H9 (cell line): ENCODE measurements at regions not wholly inside any gene's neighbourhood (a gene's known extent, or its start where the extent isn't known, plus 50 kb on each side); places are given as distances from the start of the nearest gene placed in this dataset.

Experiments
- DNase-seq: peaks from one replicate; pipeline ENCODE4 v3.0.0-alpha.2; 2017
- H2AFZ ChIP-seq: one replicate; pipeline ENCODE4 v1.6.1; 2013; ENCODE audit warnings: mild to moderate bottlenecking, low read length, control low read depth, moderate library complexity
- H2AK5ac ChIP-seq: 2 replicates; pipeline ENCODE4 v1.6.1; 2013; ENCODE audit warnings: low read length, control low read depth, mixed read lengths; ENCODE audit not compliant: insufficient read length
- H2BK120ac ChIP-seq: one replicate; pipeline ENCODE4 v1.6.1; 2013; ENCODE audit warnings: low read depth, mild to moderate bottlenecking, low read length, control low read depth, inconsistent platforms; ENCODE audit not compliant: poor library complexity, severe bottlenecking
- H2BK12ac ChIP-seq: 2 replicates; pipeline ENCODE4 v1.6.1; 2013; ENCODE audit warnings: low read length, control low read depth, mixed read lengths, low read depth; ENCODE audit not compliant: insufficient read length
- H2BK15ac ChIP-seq: 2 replicates; pipeline ENCODE4 v1.6.1; 2013; ENCODE audit warnings: low read depth, low read length, control low read depth
- H2BK20ac ChIP-seq: one replicate; pipeline ENCODE4 v1.6.1; 2013; ENCODE audit warnings: low read depth, mild to moderate bottlenecking, low read length, control low read depth, inconsistent platforms; ENCODE audit not compliant: poor library complexity, severe bottlenecking
- H2BK5ac ChIP-seq: 2 replicates; pipeline ENCODE4 v1.6.1; 2013; ENCODE audit warnings: low read length, control low read depth, mixed read lengths; ENCODE audit not compliant: insufficient read length
- H3K14ac ChIP-seq: 2 replicates; pipeline ENCODE4 v1.6.1; 2013; ENCODE audit warnings: low read length, control low read depth; ENCODE audit not compliant: insufficient read depth
- H3K18ac ChIP-seq: 2 replicates; pipeline ENCODE4 v1.6.1; 2013; ENCODE audit warnings: low read depth, mild to moderate bottlenecking, mixed read lengths, low read length, control low read depth; ENCODE audit not compliant: insufficient read length
- H3K23ac ChIP-seq: 2 replicates; pipeline ENCODE4 v1.6.1; 2013; ENCODE audit warnings: low read length, control low read depth, mixed read lengths, low read depth; ENCODE audit not compliant: insufficient read length
- H3K23me2 ChIP-seq: 2 replicates; pipeline ENCODE4 v1.6.1; 2013; ENCODE audit warnings: low read depth, mild to moderate bottlenecking, mixed read lengths, low read length, control low read depth; ENCODE audit not compliant: insufficient read length, poor library complexity, severe bottlenecking
- H3K27ac ChIP-seq: 2 replicates; pipeline ENCODE4 v1.5.1; 2013; ENCODE audit warnings: low read length, control low read depth, mixed read lengths, low read depth; ENCODE audit not compliant: insufficient read length
- H3K27me3 ChIP-seq: 2 replicates; pipeline ENCODE4 v1.6.1; 2013; ENCODE audit warnings: low read length, control low read depth, inconsistent platforms; ENCODE audit not compliant: insufficient read depth
- H3K4ac ChIP-seq: 2 replicates; pipeline ENCODE4 v1.6.1; 2013; ENCODE audit warnings: low read depth, mild to moderate bottlenecking, control low read depth, inconsistent platforms, low read length, moderate library complexity
- H3K4me1 ChIP-seq: 2 replicates; pipeline ENCODE4 v1.6.1; 2013; ENCODE audit warnings: low read length, control low read depth, inconsistent platforms; ENCODE audit not compliant: insufficient read depth
- H3K4me2 ChIP-seq: 2 replicates; pipeline ENCODE4 v1.6.1; 2013; ENCODE audit warnings: low read length, control low read depth, mixed read lengths; ENCODE audit not compliant: insufficient read length, insufficient read depth
- H3K56ac ChIP-seq: 2 replicates; pipeline ENCODE4 v1.6.1; 2013; ENCODE audit warnings: low read depth, mild to moderate bottlenecking, mixed read lengths, low read length, control low read depth; ENCODE audit not compliant: insufficient read length
- H3K79me1 ChIP-seq: 2 replicates; pipeline ENCODE4 v1.6.1; 2013; ENCODE audit warnings: low read depth, mild to moderate bottlenecking, moderate library complexity, low read length, control low read depth, inconsistent platforms; ENCODE audit not compliant: insufficient read depth, poor library complexity, severe bottlenecking
- H3K79me2 ChIP-seq: 2 replicates; pipeline ENCODE4 v1.6.1; 2013; ENCODE audit warnings: low read length, control low read depth, inconsistent platforms; ENCODE audit not compliant: insufficient read depth
- H3K9ac ChIP-seq: 2 replicates; pipeline ENCODE4 v1.6.1; 2013; ENCODE audit warnings: low read length, control low read depth, mixed read lengths; ENCODE audit not compliant: insufficient read length; ENCODE audit errors: extremely low read depth
- H3K9me3 ChIP-seq: one replicate; pipeline ENCODE4 v1.6.1; 2013; ENCODE audit warnings: low read depth, low read length, inconsistent platforms; ENCODE audit not compliant: control insufficient read depth
- H3T11ph ChIP-seq: one replicate; pipeline ENCODE4 v1.6.1; 2013; ENCODE audit warnings: mild to moderate bottlenecking, low read length, control low read depth, inconsistent platforms
- H4K20me1 ChIP-seq: one replicate; pipeline ENCODE4 v1.6.1; 2013; ENCODE audit not compliant: control insufficient read depth, insufficient read length, insufficient read depth
- H4K5ac ChIP-seq: 2 replicates; pipeline ENCODE4 v1.6.1; 2013; ENCODE audit warnings: low read depth, mild to moderate bottlenecking, mixed read lengths, low read length, control low read depth; ENCODE audit not compliant: insufficient read length
- H4K8ac ChIP-seq: replicated peaks from 2 replicates; pipeline ENCODE4 v1.6.1; 2013; ENCODE audit warnings: low read length, control low read depth, mixed read lengths, low read depth; ENCODE audit not compliant: insufficient read length
- H4K91ac ChIP-seq: 2 replicates; pipeline ENCODE4 v1.6.1; 2013; ENCODE audit warnings: low read depth, mild to moderate bottlenecking, moderate library complexity, mixed read lengths, low read length, control low read depth; ENCODE audit not compliant: insufficient read length
- H3K27ac Mint-ChIP-seq, 3 experiments: 2 replicates in 2 of 3; 3 replicates in 1 of 3; pipeline ENCODE4 v1.8.0; 2020 to 2021; ENCODE audit warnings: mixed read lengths in 3 of 3, mild to moderate bottlenecking in 1 of 3, moderate library complexity in 1 of 3
- H3K27me3 Mint-ChIP-seq: 2 replicates; pipeline ENCODE4 v1.8.0; 2021; ENCODE audit warnings: low read depth, mild to moderate bottlenecking, moderate library complexity, mixed read lengths
- H3K36me3 Mint-ChIP-seq, 3 experiments: 2 replicates in 2 of 3; 3 replicates in 1 of 3; pipeline ENCODE4 v1.8.0; 2020 to 2021; ENCODE audit warnings: low read depth in 3 of 3, mixed read lengths in 3 of 3; ENCODE audit not compliant: insufficient read depth in 1 of 3
- H3K4me1 Mint-ChIP-seq, 2 experiments: 2 replicates each; pipeline ENCODE4 v1.8.0; 2020; ENCODE audit warnings: mixed read lengths in 2 of 2
- H3K4me3 Mint-ChIP-seq, 2 experiments: 2 replicates in 1 of 2; 3 replicates in 1 of 2; pipeline ENCODE4 v1.8.0; 2020 to 2021; ENCODE audit warnings: mild to moderate bottlenecking in 2 of 2, mixed read lengths in 2 of 2, moderate library complexity in 1 of 2
- H3K9me3 Mint-ChIP-seq, 2 experiments: 2 replicates in 1 of 2; 3 replicates in 1 of 2; pipeline ENCODE4 v1.8.0; 2020; ENCODE audit warnings: mild to moderate bottlenecking in 2 of 2, mixed read lengths in 2 of 2, moderate library complexity in 1 of 2
- WGBS: extraction: QIAGEN DNeasy Blood & Tissue Kit; methylation state at CpG from one replicate; pipeline ENCODE4 v1.1.7; 2013; ENCODE audit warnings: missing lambda C conversion rate, low lambda C conversion rate, mixed read lengths; ENCODE audit not compliant: insufficient read length; ENCODE audit errors: extremely low coverage; 5-methylcytosine and 5-hydroxymethylcytosine counted together
- TF ChIP-seq, protein P1 (sequence below): fragments of 200-600 bp; sonication (generic); conservative IDR thresholded peaks from 3 replicates; pipeline ENCODE4 v1.8.0; 2021; ENCODE audit warnings: antibody characterized with exemption, mild to moderate bottlenecking

DNA sequence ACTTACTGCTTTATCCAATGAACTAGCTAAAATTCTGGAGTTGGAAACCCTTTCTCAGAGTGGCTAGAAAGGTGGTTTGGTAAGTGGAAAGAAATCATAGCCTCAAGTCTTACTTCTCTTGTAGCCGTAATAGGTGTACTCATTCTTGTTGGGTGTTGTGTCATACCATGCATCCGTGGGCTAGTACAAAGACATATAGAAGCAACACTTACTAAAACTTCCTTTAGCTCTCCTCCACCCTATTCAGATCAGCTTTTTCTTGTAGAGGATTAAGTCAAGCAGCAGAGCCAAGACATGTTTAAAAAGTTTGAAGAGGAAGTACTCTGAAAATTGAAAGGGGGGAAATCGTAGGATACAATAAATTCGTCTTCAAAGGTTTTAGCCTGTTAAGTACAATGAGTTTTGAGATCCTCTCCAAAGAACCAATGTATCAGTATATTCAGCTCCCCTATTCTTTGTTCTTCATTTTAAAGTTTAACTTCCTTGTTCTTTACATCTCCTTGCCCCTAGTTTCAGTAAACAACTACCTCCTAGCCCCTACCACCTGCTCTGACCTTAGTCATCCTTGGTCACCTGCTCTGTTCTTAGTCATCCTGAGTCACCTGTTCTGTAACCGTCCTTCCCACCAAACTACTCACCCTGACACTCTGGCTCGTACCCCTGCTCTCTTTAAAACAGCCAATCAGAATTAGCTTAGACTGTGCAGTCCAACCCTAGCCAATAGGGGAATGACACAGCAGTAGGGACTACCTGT is 62.1 kb upstream of the DEUP1 start:
- no peaks in the 10 kb centered on the region for H3K79me2 ChIP-seq
- H3K18ac ChIP-seq, result no peak overlapping the region
- Mint-ChIP-seq H3K4me3 (no peak overlapping the region), H3K27ac (no peak overlapping the region), H3K9me3 (peaks cover 4 to 5% of the 10 kb centered on the region in 2 experiments; a peak in 2 of 5 replicates), H3K27me3 (no peaks in the 10 kb centered on the region), H3K36me3 (peaks cover 0 to 7% (median 7%) of the 10 kb centered on the region in 3 experiments; a peak in 3 of 7 replicates), H3K4me1 (no peaks in the 10 kb centered on the region)
- no peaks in the 10 kb centered on the region for H3K79me1 ChIP-seq
- H3K9ac ChIP-seq, result no peak overlapping the region
- TF ChIP-seq, protein P1, sequence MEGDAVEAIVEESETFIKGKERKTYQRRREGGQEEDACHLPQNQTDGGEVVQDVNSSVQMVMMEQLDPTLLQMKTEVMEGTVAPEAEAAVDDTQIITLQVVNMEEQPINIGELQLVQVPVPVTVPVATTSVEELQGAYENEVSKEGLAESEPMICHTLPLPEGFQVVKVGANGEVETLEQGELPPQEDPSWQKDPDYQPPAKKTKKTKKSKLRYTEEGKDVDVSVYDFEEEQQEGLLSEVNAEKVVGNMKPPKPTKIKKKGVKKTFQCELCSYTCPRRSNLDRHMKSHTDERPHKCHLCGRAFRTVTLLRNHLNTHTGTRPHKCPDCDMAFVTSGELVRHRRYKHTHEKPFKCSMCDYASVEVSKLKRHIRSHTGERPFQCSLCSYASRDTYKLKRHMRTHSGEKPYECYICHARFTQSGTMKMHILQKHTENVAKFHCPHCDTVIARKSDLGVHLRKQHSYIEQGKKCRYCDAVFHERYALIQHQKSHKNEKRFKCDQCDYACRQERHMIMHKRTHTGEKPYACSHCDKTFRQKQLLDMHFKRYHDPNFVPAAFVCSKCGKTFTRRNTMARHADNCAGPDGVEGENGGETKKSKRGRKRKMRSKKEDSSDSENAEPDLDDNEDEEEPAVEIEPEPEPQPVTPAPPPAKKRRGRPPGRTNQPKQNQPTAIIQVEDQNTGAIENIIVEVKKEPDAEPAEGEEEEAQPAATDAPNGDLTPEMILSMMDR, result no peak
- no peak overlapping the region for H2BK5ac ChIP-seq
- H4K5ac ChIP-seq, result no peak overlapping the region
- no peak for DNase-seq
- no peak overlapping the region for H2BK12ac ChIP-seq
- no peaks in the 10 kb centered on the region for H3K23me2 ChIP-seq
- no peaks in the 10 kb centered on the region for H3K9me3 ChIP-seq
- H4K91ac ChIP-seq, result no peak overlapping the region
- H3K27me3 ChIP-seq, result no peaks in the 10 kb centered on the region
- H3K23ac ChIP-seq, result no peak overlapping the region
- H3K4me1 ChIP-seq, result no peaks in the 10 kb centered on the region
- no peak overlapping the region for H2BK20ac ChIP-seq
- no peak overlapping the region for H2BK15ac ChIP-seq
- no peak overlapping the region for H2BK120ac ChIP-seq
- H3T11ph ChIP-seq, result no peak overlapping the region
- no CpG with 5 or more reads among the region's 6 CpGs for whole genome bisulfite sequencing
- H3K27ac ChIP-seq, result no peak overlapping the region
- no peak overlapping the region for H2AK5ac ChIP-seq
- H3K4ac ChIP-seq, result no peak overlapping the region
- H4K20me1 ChIP-seq, result no peaks in the 10 kb centered on the region
- H3K14ac ChIP-seq, result no peak overlapping the region
- H4K8ac ChIP-seq, result no peak overlapping the region
- H2AFZ ChIP-seq, result no peak overlapping the region
- no peak overlapping the region for H3K56ac ChIP-seq
- no peak overlapping the region for H3K4me2 ChIP-seq
